HCT116 (cell line): ENCODE measurements at regions not wholly inside any gene's neighbourhood (a gene's known extent, or its start where the extent isn't known, plus 50 kb on each side); places are given as distances from the start of the nearest gene placed in this dataset.

ENCODE experiments used
- ELF1 ChIP-seq: IDR thresholded peaks from 2 replicates; pipeline ENCODE4 v1.6.1; 2012; ENCODE audit warnings: low read depth, borderline replicate concordance
- EZH2 ChIP-seq: fragments of 200-600 bp; sonication (generic); IDR thresholded peaks from 2 replicates; pipeline ENCODE4 v1.6.1; 2017; ENCODE audit warnings: antibody characterized with exemption, mixed run types
- FOSL1 ChIP-seq: IDR thresholded peaks from 2 replicates; pipeline ENCODE4 v1.6.1; 2012; ENCODE audit warnings: low read depth
- POLR2A ChIP-seq: IDR thresholded peaks from 2 replicates; pipeline ENCODE4 v1.7.0; 2011; ENCODE audit warnings: borderline replicate concordance; ENCODE audit not compliant: insufficient read depth, insufficient read length; ENCODE audit errors: extremely low read depth
- POLR2AphosphoS5 ChIP-seq: IDR thresholded peaks from 2 replicates; pipeline ENCODE4 v1.6.1; 2011; ENCODE audit warnings: mild to moderate bottlenecking, low read depth, low read length, moderate library complexity
- RAD21 ChIP-seq: IDR thresholded peaks from 2 replicates; pipeline ENCODE4 v1.6.1; 2012; ENCODE audit warnings: low read depth, mild to moderate bottlenecking
- SIN3A ChIP-seq: IDR thresholded peaks from 2 replicates; pipeline ENCODE4 v1.6.1; 2012; ENCODE audit warnings: low read depth
- YY1 ChIP-seq: IDR thresholded peaks from 2 replicates; pipeline ENCODE4 v1.6.1; 2011; ENCODE audit warnings: low read length, low read depth, moderate library complexity, mild to moderate bottlenecking; ENCODE audit not compliant: insufficient replicate concordance; ENCODE audit errors: extremely low read depth
- ZNF274 ChIP-seq: fragments of 200-500 bp; sonication (Bioruptor generic); IDR thresholded peaks from 2 replicates; pipeline ENCODE4 v1.6.1; 2014; ENCODE audit warnings: mild to moderate bottlenecking, low read depth, low read length, inconsistent platforms
- TF ChIP-seq, protein P1 (sequence below), 3 experiments: fragments of 200-600 bp in 1 of 3; sonication (generic) in 1 of 3; IDR thresholded peaks in 2 of 3; conservative IDR thresholded peaks in 1 of 3; 2 replicates each; pipeline ENCODE4 v1.5.1; 2012 to 2017; ENCODE audit warnings: low read depth in 2 of 3, low read length in 2 of 3, antibody characterized with exemption in 1 of 3, borderline replicate concordance in 1 of 3, control low read depth in 1 of 3, mild to moderate bottlenecking in 1 of 3, mixed read lengths in 1 of 3, mixed run types in 1 of 3, moderate library complexity in 1 of 3; ENCODE audit not compliant: insufficient read depth in 1 of 3
- TF ChIP-seq, protein P2 (sequence below): IDR thresholded peaks from 2 replicates; pipeline ENCODE4 v1.6.1; 2012; ENCODE audit warnings: low read depth
- TF ChIP-seq, protein P3 (sequence below): IDR thresholded peaks from 2 replicates; pipeline ENCODE4 v1.6.1; 2012

DNA sequence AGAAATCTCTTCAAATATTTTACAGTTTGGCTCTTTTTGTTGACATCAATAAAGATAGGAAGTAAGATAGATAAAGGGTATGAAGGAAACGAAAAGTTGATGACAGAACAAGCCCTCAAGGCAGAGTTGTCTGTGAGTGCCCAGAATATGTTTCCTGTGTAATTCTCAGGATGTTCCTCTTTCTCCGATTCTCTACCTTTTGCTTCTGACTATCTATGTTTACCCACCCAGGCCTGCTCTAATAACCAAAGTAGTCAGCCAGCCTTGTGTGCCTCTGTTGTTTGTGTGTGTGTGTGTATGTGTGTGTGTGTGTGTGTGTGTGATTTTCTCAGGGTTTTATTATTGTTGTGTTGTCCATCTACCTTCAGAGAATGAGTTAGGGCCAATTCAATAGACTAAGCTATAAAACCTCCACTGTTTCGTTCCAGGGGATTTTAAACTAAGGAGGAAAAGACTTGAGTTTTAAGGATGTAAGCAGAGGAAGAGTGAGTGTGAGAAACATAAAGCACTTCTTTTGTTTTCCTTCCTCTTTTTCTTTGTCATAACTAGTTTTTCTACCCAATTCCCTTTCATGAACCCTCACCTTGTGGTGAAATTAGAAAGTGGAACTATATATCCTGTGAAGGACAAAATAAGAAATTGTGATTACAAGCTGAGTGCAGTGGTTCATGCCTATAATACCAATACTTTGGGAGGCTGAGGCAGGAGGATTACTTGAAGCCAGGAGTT, 627.4 kb upstream of the NR5A2 start:
- TF ChIP-seq, protein P1, sequence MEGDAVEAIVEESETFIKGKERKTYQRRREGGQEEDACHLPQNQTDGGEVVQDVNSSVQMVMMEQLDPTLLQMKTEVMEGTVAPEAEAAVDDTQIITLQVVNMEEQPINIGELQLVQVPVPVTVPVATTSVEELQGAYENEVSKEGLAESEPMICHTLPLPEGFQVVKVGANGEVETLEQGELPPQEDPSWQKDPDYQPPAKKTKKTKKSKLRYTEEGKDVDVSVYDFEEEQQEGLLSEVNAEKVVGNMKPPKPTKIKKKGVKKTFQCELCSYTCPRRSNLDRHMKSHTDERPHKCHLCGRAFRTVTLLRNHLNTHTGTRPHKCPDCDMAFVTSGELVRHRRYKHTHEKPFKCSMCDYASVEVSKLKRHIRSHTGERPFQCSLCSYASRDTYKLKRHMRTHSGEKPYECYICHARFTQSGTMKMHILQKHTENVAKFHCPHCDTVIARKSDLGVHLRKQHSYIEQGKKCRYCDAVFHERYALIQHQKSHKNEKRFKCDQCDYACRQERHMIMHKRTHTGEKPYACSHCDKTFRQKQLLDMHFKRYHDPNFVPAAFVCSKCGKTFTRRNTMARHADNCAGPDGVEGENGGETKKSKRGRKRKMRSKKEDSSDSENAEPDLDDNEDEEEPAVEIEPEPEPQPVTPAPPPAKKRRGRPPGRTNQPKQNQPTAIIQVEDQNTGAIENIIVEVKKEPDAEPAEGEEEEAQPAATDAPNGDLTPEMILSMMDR (IDR thresholded peaks at IDR 0.05 in 2 of 3, conservative IDR thresholded peaks at IDR 0.05 in 1 of 3; ENCODE audit: borderline replicate concordance in 1 of 3, insufficient read depth in 1 of 3, low read depth in 2 of 3, low read length in 2 of 3): no peak
- no peak for TF ChIP-seq POLR2A
- TF ChIP-seq ZNF274: no peak
- TF ChIP-seq FOSL1: no peak
- TF ChIP-seq POLR2AphosphoS5: no peak
- TF ChIP-seq, protein P2, sequence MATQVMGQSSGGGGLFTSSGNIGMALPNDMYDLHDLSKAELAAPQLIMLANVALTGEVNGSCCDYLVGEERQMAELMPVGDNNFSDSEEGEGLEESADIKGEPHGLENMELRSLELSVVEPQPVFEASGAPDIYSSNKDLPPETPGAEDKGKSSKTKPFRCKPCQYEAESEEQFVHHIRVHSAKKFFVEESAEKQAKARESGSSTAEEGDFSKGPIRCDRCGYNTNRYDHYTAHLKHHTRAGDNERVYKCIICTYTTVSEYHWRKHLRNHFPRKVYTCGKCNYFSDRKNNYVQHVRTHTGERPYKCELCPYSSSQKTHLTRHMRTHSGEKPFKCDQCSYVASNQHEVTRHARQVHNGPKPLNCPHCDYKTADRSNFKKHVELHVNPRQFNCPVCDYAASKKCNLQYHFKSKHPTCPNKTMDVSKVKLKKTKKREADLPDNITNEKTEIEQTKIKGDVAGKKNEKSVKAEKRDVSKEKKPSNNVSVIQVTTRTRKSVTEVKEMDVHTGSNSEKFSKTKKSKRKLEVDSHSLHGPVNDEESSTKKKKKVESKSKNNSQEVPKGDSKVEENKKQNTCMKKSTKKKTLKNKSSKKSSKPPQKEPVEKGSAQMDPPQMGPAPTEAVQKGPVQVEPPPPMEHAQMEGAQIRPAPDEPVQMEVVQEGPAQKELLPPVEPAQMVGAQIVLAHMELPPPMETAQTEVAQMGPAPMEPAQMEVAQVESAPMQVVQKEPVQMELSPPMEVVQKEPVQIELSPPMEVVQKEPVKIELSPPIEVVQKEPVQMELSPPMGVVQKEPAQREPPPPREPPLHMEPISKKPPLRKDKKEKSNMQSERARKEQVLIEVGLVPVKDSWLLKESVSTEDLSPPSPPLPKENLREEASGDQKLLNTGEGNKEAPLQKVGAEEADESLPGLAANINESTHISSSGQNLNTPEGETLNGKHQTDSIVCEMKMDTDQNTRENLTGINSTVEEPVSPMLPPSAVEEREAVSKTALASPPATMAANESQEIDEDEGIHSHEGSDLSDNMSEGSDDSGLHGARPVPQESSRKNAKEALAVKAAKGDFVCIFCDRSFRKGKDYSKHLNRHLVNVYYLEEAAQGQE: no peak
- no peak for TF ChIP-seq ELF1
- no peak for TF ChIP-seq EZH2
- TF ChIP-seq RAD21: no peak
- no peak for TF ChIP-seq YY1
- TF ChIP-seq, protein P3, sequence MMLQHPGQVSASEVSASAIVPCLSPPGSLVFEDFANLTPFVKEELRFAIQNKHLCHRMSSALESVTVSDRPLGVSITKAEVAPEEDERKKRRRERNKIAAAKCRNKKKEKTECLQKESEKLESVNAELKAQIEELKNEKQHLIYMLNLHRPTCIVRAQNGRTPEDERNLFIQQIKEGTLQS: no peak
- no peak for TF ChIP-seq SIN3A
